ENCODE measurements at regions not wholly inside any gene's neighbourhood (a gene's known extent, or its start where the extent isn't known, plus 50 kb on each side); places are given as distances from the start of the nearest gene placed in this dataset.
"Not testable (repeated sequence)": the region's sequence is repeated elsewhere in the genome, so short reads cannot be mapped to it uniquely, and the experiment has no call there.

- TF ChIP-seq CTCF (conservative IDR thresholded peaks at IDR 0.05; ENCODE audit: low read length): no peak
- H3K4me3 ChIP-seq (ENCODE audit: low read length): no peak overlapping the region
- DNase-seq (ENCODE audit: low read depth): no peak
Measured at GRCh38 chr2:145887915-145888314, 1368.0 kb upstream of the ZEB2 start.

- not testable (repeated sequence) for DNase-seq (ENCODE audit: low read depth); H3K4me3 ChIP-seq (ENCODE audit: low read length)
Measured at GRCh38 chr2:145880997-145881396, 1361.1 kb upstream of the ZEB2 start.

- no peak overlapping the region for H3K4me3 ChIP-seq (ENCODE audit: low read length)
- DNase-seq (ENCODE audit: low read depth): no peak
- no peak for TF ChIP-seq CTCF (conservative IDR thresholded peaks at IDR 0.05; ENCODE audit: low read length)
Measured at GRCh38 chr2:145875016-145875415, 1355.1 kb upstream of the ZEB2 start.

GRCh38 chr2:145874466-145874865, 1354.5 kb upstream of the ZEB2 start:
- DNase-seq (ENCODE audit: low read depth): peak; percentile 32

GRCh38 chr2:145864501-145864900, 1344.6 kb upstream of the ZEB2 start:
- no peak for TF ChIP-seq CTCF (conservative IDR thresholded peaks at IDR 0.05; ENCODE audit: low read length)

More at GRCh38 chr2:145874466-145874865, 1354.5 kb upstream of the ZEB2 start:
- no peak overlapping the region for H3K4me3 ChIP-seq (ENCODE audit: low read length)
- no peak for TF ChIP-seq CTCF (conservative IDR thresholded peaks at IDR 0.05; ENCODE audit: low read length)

GRCh38 chr2:145861940-145862339, 1342.0 kb upstream of the ZEB2 start:
- TF ChIP-seq CTCF (conservative IDR thresholded peaks at IDR 0.05; ENCODE audit: low read length): no peak
- H3K4me3 ChIP-seq (ENCODE audit: low read length): no peak overlapping the region
- DNase-seq (ENCODE audit: low read depth): no peak

More at GRCh38 chr2:145864501-145864900, 1344.6 kb upstream of the ZEB2 start:
- DNase-seq (ENCODE audit: low read depth): no peak
- H3K4me3 ChIP-seq (ENCODE audit: low read length): no peak overlapping the region

- no peak for DNase-seq (ENCODE audit: low read depth)
- no peak for TF ChIP-seq CTCF (conservative IDR thresholded peaks at IDR 0.05; ENCODE audit: low read length)
- no peak overlapping the region for H3K4me3 ChIP-seq (ENCODE audit: low read length)
Measured at GRCh38 chr2:145860083-145860482, 1340.2 kb upstream of the ZEB2 start.

- no peak for TF ChIP-seq CTCF (conservative IDR thresholded peaks at IDR 0.05; ENCODE audit: low read length)
- DNase-seq (ENCODE audit: low read depth): no peak
- no peak overlapping the region for H3K4me3 ChIP-seq (ENCODE audit: low read length)
Measured at GRCh38 chr2:145855142-145855541, 1335.2 kb upstream of the ZEB2 start.
